ENCODE measurements at regions not wholly inside any gene's neighbourhood (a gene's known extent, or its start where the extent isn't known, plus 50 kb on each side); places are given as distances from the start of the nearest gene placed in this dataset.

DNA sequence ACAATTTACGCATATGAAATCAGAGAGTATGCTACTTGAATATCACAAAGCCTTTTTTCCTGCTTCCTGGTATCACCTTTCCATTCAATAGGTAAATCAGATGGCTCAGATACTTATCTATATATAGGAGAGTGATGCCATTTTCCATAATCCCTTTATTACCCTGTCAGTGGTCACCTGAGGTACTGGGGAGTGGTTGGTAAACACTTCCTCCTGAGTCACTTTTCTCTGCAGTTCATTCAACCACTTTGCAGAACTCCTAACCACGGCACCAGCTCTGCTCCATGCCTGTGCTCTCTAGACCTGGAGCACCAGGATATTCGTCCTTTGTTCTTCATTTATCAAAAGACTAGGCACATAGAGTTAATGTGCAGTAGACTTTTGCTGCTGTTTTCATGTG lies 748.5 kb upstream of the KLHL1 start:
- Histone ChIP-seq H3K9me2 (ENCODE audit: insufficient read depth, low read length) (no peaks in the 10 kb centered on the region), H3K27me3 (ENCODE audit: insufficient read depth, low read depth, low read length) (no peaks in the 10 kb centered on the region), H3K9me3 (ENCODE audit: low read length) (no peaks in the 10 kb centered on the region), H3K4me2 (ENCODE audit: low read length) (no peak overlapping the region), H3F3A (ENCODE audit: insufficient read depth, low read length, poor library complexity, severe bottlenecking) (no peaks in the 10 kb centered on the region), H3K79me2 (replicated peaks; ENCODE audit: insufficient read depth, low read length) (no peaks in the 10 kb centered on the region), H4K20me1 (ENCODE audit: insufficient read depth) (no peaks in the 10 kb centered on the region), H3K9ac (ENCODE audit: low read length) (no peak overlapping the region), H3K36me3 (ENCODE audit: insufficient read depth, low read length) (no peaks in the 10 kb centered on the region), H3K4me3 (ENCODE audit: low read length) (no peak overlapping the region), H2AFZ (ENCODE audit: low read depth, low read length) (no peak overlapping the region), H3K27ac (ENCODE audit: low read length) (no peak overlapping the region)
- TF ChIP-seq RAD21 (conservative IDR thresholded peaks at IDR 0.05), result no peak
- TF ChIP-seq TAF1 (IDR thresholded peaks at IDR 0.05; ENCODE audit: low read depth), result no peak
- no peak for TF ChIP-seq POLR2AphosphoS5 (IDR thresholded peaks at IDR 0.05)
- no peak for TF ChIP-seq MXI1 (conservative IDR thresholded peaks at IDR 0.05; ENCODE audit: poor library complexity, severe bottlenecking)
- TF ChIP-seq EP300 (conservative IDR thresholded peaks at IDR 0.05; ENCODE audit: poor library complexity, severe bottlenecking), result no peak
- TF ChIP-seq, protein P1, sequence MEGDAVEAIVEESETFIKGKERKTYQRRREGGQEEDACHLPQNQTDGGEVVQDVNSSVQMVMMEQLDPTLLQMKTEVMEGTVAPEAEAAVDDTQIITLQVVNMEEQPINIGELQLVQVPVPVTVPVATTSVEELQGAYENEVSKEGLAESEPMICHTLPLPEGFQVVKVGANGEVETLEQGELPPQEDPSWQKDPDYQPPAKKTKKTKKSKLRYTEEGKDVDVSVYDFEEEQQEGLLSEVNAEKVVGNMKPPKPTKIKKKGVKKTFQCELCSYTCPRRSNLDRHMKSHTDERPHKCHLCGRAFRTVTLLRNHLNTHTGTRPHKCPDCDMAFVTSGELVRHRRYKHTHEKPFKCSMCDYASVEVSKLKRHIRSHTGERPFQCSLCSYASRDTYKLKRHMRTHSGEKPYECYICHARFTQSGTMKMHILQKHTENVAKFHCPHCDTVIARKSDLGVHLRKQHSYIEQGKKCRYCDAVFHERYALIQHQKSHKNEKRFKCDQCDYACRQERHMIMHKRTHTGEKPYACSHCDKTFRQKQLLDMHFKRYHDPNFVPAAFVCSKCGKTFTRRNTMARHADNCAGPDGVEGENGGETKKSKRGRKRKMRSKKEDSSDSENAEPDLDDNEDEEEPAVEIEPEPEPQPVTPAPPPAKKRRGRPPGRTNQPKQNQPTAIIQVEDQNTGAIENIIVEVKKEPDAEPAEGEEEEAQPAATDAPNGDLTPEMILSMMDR (IDR thresholded peaks at IDR 0.05; ENCODE audit: poor library complexity, severe bottlenecking), result no peak
- no peak for TF ChIP-seq EZH2 (IDR thresholded peaks at IDR 0.05; ENCODE audit: borderline replicate concordance, insufficient read depth, low read length, poor library complexity, severe bottlenecking)
- TF ChIP-seq SMC3 (conservative IDR thresholded peaks at IDR 0.05; ENCODE audit: poor library complexity), result no peak

DNA sequence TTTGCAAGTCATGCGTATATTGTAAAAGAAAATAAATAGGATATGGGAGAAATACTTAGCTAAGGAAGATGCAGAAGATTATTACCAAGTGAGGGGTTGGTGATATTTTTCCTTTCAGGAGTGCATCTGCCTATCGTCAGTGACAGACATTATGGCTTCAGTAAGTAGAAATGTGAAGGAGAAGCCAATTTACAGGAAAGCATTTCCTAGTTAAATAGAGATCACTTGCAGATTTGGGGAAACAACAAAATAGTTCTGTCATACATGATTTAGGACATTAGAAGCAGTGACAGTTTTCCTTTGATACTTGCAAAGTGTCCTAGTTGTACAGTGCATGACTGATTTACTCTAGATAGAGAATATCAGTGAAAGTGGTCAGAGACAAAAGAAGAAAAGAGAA lies 747.8 kb upstream of the KLHL1 start:
- no peaks in the 10 kb centered on the region for H3K36me3 ChIP-seq (ENCODE audit: insufficient read depth, low read length)
- H3F3A ChIP-seq (ENCODE audit: insufficient read depth, low read length, poor library complexity, severe bottlenecking), result no peaks in the 10 kb centered on the region
- no peak overlapping the region for H3K27ac ChIP-seq (ENCODE audit: low read length)
- H3K4me3 ChIP-seq (ENCODE audit: low read length), result no peak overlapping the region
- no peaks in the 10 kb centered on the region for H3K27me3 ChIP-seq (ENCODE audit: insufficient read depth, low read depth, low read length)
- no peaks in the 10 kb centered on the region for H3K9me2 ChIP-seq (ENCODE audit: insufficient read depth, low read length)
- H3K9ac ChIP-seq (ENCODE audit: low read length), result no peak overlapping the region
- no peaks in the 10 kb centered on the region for H4K20me1 ChIP-seq (ENCODE audit: insufficient read depth)
- H3K4me2 ChIP-seq (ENCODE audit: low read length), result no peak overlapping the region
- no peaks in the 10 kb centered on the region for H3K9me3 ChIP-seq (ENCODE audit: low read length)
- H2AFZ ChIP-seq (ENCODE audit: low read depth, low read length), result no peak overlapping the region
- no peaks in the 10 kb centered on the region for H3K79me2 ChIP-seq (replicated peaks; ENCODE audit: insufficient read depth, low read length)
- TF ChIP-seq REST (IDR thresholded peaks at IDR 0.05; ENCODE audit: borderline replicate concordance) (no peak), EP300 (conservative IDR thresholded peaks at IDR 0.05; ENCODE audit: poor library complexity, severe bottlenecking) (no peak), EZH2 (IDR thresholded peaks at IDR 0.05; ENCODE audit: borderline replicate concordance, insufficient read depth, low read length, poor library complexity, severe bottlenecking) (no peak), RAD21 (conservative IDR thresholded peaks at IDR 0.05) (no peak), SMC3 (conservative IDR thresholded peaks at IDR 0.05; ENCODE audit: poor library complexity) (no peak), MXI1 (conservative IDR thresholded peaks at IDR 0.05; ENCODE audit: poor library complexity, severe bottlenecking) (no peak), POLR2AphosphoS5 (IDR thresholded peaks at IDR 0.05) (no peak), TAF1 (IDR thresholded peaks at IDR 0.05; ENCODE audit: low read depth) (no peak)
- TF ChIP-seq, protein P1 (IDR thresholded peaks at IDR 0.05; ENCODE audit: poor library complexity, severe bottlenecking), result no peak

Data from neural cell (in vitro differentiated cells).